Fibroblast of upper back skin (primary cell): ENCODE measurements at regions not wholly inside any gene's neighbourhood (a gene's known extent, or its start where the extent isn't known, plus 50 kb on each side); places are given as distances from the start of the nearest gene placed in this dataset.
"Not testable (repeated sequence)": the region's sequence is repeated elsewhere in the genome, so short reads cannot be mapped to it uniquely, and the experiment has no call there.

Experiments
- DNase-seq: peaks from one replicate; pipeline ENCODE4 v3.0.0-alpha.2; 2013

- not testable (repeated sequence) for DNase-seq
Observed at GRCh38 chr3:124651416-124651815, 78.8 kb upstream of the UMPS start.

- DNase-seq, result no peak
Observed at GRCh38 chr3:124652009-124652408, 78.2 kb upstream of the UMPS start.

GRCh38 chr3:124653071-124653796 lies 77.0 kb upstream of the UMPS start:
- no peak for DNase-seq

- no peak for DNase-seq
Observed at GRCh38 chr3:124653797-124654469, 76.3 kb upstream of the UMPS start.

GRCh38 chr3:124654470-124654845 lies 75.8 kb upstream of the UMPS start:
- no peak for DNase-seq

- DNase-seq, result no peak
Observed at GRCh38 chr3:124656531-124656930, 73.7 kb upstream of the UMPS start.

GRCh38 chr3:124657138-124657537 lies 73.1 kb upstream of the UMPS start:
- DNase-seq, result no peak

- no peak for DNase-seq
Observed at GRCh38 chr3:124658270-124658669, 72.0 kb upstream of the UMPS start.

GRCh38 chr3:124659175-124659574 lies 71.1 kb upstream of the UMPS start:
- DNase-seq, result no peak

GRCh38 chr3:124660599-124660998 lies 69.7 kb upstream of the UMPS start:
- no peak for DNase-seq

GRCh38 chr3:124663690-124664089 lies 66.6 kb upstream of the UMPS start:
- DNase-seq, result peak; percentile 20

- no peak for DNase-seq
Observed at GRCh38 chr3:124664804-124665203, 65.4 kb upstream of the UMPS start.

- DNase-seq, result no peak
Observed at GRCh38 chr3:124666067-124666466, 64.2 kb upstream of the UMPS start.

- DNase-seq, result peak; percentile 75
Observed at GRCh38 chr3:124669470-124669869, 60.8 kb upstream of the UMPS start.

GRCh38 chr3:124671106-124671505 lies 59.1 kb upstream of the UMPS start:
- no peak for DNase-seq

- no peak for DNase-seq
Observed at GRCh38 chr3:124674336-124674735, 55.9 kb upstream of the UMPS start.

GRCh38 chr3:124676236-124676635 lies 54.0 kb upstream of the UMPS start:
- peak; percentile 33 for DNase-seq

- no peak for DNase-seq
Observed at GRCh38 chr3:124679048-124679638, 51.1 kb upstream of the UMPS start.
